ENCODE measurements at regions not wholly inside any gene's neighbourhood (a gene's known extent, or its start where the extent isn't known, plus 50 kb on each side); places are given as distances from the start of the nearest gene placed in this dataset.

GRCh38 chr4:33162122-33162521, 2442.0 kb downstream of the PCDH7 start:
- no peak for DNase-seq (ENCODE audit: extremely low spot score)
- ChIA-PET POLR2A (no interaction called here), CTCF (no interaction called here)
- TF ChIP-seq, protein P1, sequence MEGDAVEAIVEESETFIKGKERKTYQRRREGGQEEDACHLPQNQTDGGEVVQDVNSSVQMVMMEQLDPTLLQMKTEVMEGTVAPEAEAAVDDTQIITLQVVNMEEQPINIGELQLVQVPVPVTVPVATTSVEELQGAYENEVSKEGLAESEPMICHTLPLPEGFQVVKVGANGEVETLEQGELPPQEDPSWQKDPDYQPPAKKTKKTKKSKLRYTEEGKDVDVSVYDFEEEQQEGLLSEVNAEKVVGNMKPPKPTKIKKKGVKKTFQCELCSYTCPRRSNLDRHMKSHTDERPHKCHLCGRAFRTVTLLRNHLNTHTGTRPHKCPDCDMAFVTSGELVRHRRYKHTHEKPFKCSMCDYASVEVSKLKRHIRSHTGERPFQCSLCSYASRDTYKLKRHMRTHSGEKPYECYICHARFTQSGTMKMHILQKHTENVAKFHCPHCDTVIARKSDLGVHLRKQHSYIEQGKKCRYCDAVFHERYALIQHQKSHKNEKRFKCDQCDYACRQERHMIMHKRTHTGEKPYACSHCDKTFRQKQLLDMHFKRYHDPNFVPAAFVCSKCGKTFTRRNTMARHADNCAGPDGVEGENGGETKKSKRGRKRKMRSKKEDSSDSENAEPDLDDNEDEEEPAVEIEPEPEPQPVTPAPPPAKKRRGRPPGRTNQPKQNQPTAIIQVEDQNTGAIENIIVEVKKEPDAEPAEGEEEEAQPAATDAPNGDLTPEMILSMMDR (IDR thresholded peaks at IDR 0.05; ENCODE audit: control extremely low read depth, extremely low read depth, low read depth, missing control alignments) = no peak

- POLR2A ChIA-PET = no interaction called here
- TF ChIP-seq, protein P1 (IDR thresholded peaks at IDR 0.05; ENCODE audit: control extremely low read depth, extremely low read depth, low read depth, missing control alignments) = no peak
- CTCF ChIA-PET = no interaction called here
- DNase-seq (ENCODE audit: extremely low spot score) = no peak
Observed at GRCh38 chr4:33171873-33172525, 2451.8 kb downstream of the PCDH7 start.

DNA sequence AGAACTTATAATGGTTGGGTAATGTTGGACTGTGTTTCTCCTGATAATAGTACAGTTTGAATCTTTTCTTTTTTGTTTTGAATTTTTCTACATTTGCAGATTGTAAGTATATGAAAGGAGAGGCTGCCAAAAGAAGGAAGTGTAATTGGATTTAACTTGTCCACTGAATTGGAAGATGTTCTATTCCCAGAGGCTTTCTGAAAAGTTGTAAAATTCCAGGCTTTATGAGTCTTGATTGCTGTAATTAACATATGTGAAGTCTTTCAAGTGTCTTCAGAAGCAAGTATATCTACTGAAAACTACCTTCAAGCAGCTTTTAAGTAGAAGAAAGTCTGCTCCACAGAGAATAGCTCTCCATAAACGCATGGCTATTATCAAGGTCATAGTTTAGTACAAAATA, 2456.4 kb downstream of the PCDH7 start:
- ChIA-PET CTCF (no interaction called here), POLR2A (no interaction called here)
- TF ChIP-seq, protein P1 (IDR thresholded peaks at IDR 0.05; ENCODE audit: control extremely low read depth, extremely low read depth, low read depth, missing control alignments) = no peak
- no peak for DNase-seq (ENCODE audit: extremely low spot score)

- CTCF ChIA-PET = interaction anchor here (1.1 to 1.7 kb wide), 2 partner anchors 9 to 25 kb away, joined by 3 read pairs; no protein-coding TSS in a partner anchor
- POLR2A ChIA-PET = no interaction called here
- TF ChIP-seq, protein P1 (IDR thresholded peaks at IDR 0.05; ENCODE audit: control extremely low read depth, extremely low read depth, low read depth, missing control alignments) = no peak
- DNase-seq (ENCODE audit: extremely low spot score) = no peak
Observed at GRCh38 chr4:33184657-33185290, 2464.6 kb downstream of the PCDH7 start.

DNA sequence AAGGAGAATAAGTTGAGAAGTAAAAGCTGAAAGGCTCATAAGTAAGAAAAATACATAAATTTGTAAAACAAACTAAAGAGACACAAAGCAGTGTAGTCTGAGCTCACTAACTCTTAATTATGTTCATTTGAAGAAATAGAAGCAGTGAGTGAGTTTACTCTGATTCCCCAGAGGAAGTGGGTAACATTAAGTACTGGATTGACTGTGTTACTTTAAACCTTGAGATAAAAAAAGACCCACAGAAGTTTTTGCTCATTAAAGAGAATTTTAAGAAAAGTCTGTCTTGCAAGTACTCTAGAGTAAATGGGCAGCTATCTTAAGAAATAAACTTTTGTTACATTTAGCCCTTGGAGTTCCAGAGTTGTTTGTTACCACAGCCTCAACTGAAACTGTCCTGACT, 2466.9 kb downstream of the PCDH7 start:
- ChIA-PET CTCF (interaction anchor here (1.1 to 1.4 kb wide), 2 partner anchors 30 to 37 kb away, joined by 3 to 4 read pairs; no protein-coding TSS in a partner anchor), POLR2A (no interaction called here)
- DNase-seq (ENCODE audit: extremely low spot score) = no peak
- TF ChIP-seq, protein P1 (IDR thresholded peaks at IDR 0.05; ENCODE audit: control extremely low read depth, extremely low read depth, low read depth, missing control alignments) = no peak

DNA sequence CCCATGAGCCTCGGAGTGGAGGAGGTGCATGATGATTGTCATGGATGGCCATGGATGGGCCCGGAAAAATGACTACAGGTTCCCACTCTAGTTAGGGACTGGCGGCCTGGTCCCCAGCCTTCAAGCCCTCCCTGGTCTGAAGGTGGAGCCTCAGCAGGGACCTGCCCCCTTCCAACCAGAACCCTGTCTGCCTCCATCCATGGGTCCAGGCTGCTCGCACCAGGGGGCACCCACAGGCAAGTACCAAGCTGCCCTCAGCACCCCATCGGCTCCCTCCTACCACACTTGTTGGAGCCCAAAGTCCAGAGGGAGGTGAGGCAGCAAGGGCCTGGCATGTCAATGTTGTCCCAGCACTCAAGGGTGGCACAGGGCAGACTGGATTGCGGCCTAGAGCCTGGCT, 2468.6 kb downstream of the PCDH7 start:
- TF ChIP-seq, protein P1 (IDR thresholded peaks at IDR 0.05; ENCODE audit: control extremely low read depth, extremely low read depth, low read depth, missing control alignments) = no peak
- ChIA-PET POLR2A (no interaction called here), CTCF (no interaction called here)
- DNase-seq (ENCODE audit: extremely low spot score) = no peak
